K562 (cell line): ENCODE measurements at regions not wholly inside any gene's neighbourhood (a gene's known extent, or its start where the extent isn't known, plus 50 kb on each side); places are given as distances from the start of the nearest gene placed in this dataset.

Experiments
- ATAC-seq: fragments of 200-7000 bp; cut with Tn5 transposase; 3 replicates; pipeline ENCODE4 v1.9.1; 2020; ENCODE audit warnings: moderate library complexity
- BruUV-seq: library from RNA; stranded (reverse); fragments of 400-500 nt; replicated peaks from 2 replicates; lab custom pipeline; 2021; lab: Mats Ljungman, UMichigan
- CTCF ChIA-PET: fragments of 300-600 bp; formaldehyde crosslinking; extraction: SDS; loops from one replicate; lab custom pipeline; 2021; ENCODE audit warnings: low intra/inter-chr PET ratio; lab: Yijun Ruan, JAX
- POLR2A ChIA-PET: fragments of 300-600, 350-650 bp; sonication (Branson Sonifier 250); formaldehyde crosslinking; extraction: SDS; loops from one replicate; lab custom pipeline; 2021; ENCODE audit warnings: antibody characterized with exemption, inconsistent platforms; lab: Yijun Ruan, JAX
- DNase-seq, 4 experiments: peaks; one replicate each; pipeline versions ENCODE4 v3.0.0 to v3.0.0-alpha.2; 2011 to 2018; ENCODE audit warnings: low spot score in 3 of 4, mixed read lengths in 3 of 4; ENCODE audit errors: extremely low read depth in 1 of 4
- FAIRE-seq: peaks from 2 replicates; lab custom pipeline; 2011; peaks lifted over from hg19 to GRCh38; lab: Jason Lieb, UNC
- H2AFZ ChIP-seq: 2 replicates; pipeline ENCODE4 v1.6.0; 2011; ENCODE audit warnings: low read depth, low read length, control low read depth, inconsistent platforms
- H3K27ac ChIP-seq: fragments of 200-600 bp; 3 replicates; pipeline ENCODE4 v1.8.0; 2011; ENCODE audit warnings: low read depth, mild to moderate bottlenecking, control low read depth, inconsistent platforms, low read length, moderate library complexity, mixed read lengths; ENCODE audit errors: extremely low read depth
- H3K27me3 ChIP-seq, 2 experiments: fragments of 300-600 bp in 1 of 2; 2 replicates in 1 of 2; 3 replicates in 1 of 2; pipeline versions ENCODE4 v1.6.0 to v1.8.0; 2011; ENCODE audit warnings: inconsistent platforms in 2 of 2, low read length in 2 of 2, mild to moderate bottlenecking in 1 of 2, mixed read lengths in 1 of 2, moderate library complexity in 1 of 2; ENCODE audit not compliant: control insufficient read depth in 2 of 2, insufficient read depth in 2 of 2
- H3K36me3 ChIP-seq: fragments of 300-600 bp; 3 replicates; pipeline ENCODE4 v1.8.0; 2011; ENCODE audit warnings: mild to moderate bottlenecking, low read length, inconsistent platforms; ENCODE audit not compliant: control insufficient read depth, insufficient read depth
- H3K4me1 ChIP-seq, 2 experiments: fragments of 200-600 bp in 1 of 2; replicated peaks in 1 of 2; 2 replicates in 1 of 2; 3 replicates in 1 of 2; pipeline versions ENCODE4 v1.5.1 to v1.8.0; 2011; ENCODE audit warnings: inconsistent platforms in 2 of 2, low read length in 2 of 2, mild to moderate bottlenecking in 1 of 2, mixed read lengths in 1 of 2, moderate library complexity in 1 of 2; ENCODE audit not compliant: control insufficient read depth in 2 of 2, insufficient read depth in 2 of 2
- H3K4me2 ChIP-seq: 2 replicates; pipeline ENCODE4 v1.6.1; 2011; ENCODE audit warnings: low read length, control low read depth, inconsistent platforms, mixed read lengths; ENCODE audit not compliant: insufficient read depth
- H3K4me3 ChIP-seq: fragments of 200-600 bp; sonication (generic), shearing (Covaris generic); 2 replicates; pipeline ENCODE4 v1.5.1; 2016; ENCODE audit warnings: control low read depth, inconsistent platforms
- H3K79me2 ChIP-seq: fragments of 200-600 bp; 3 replicates; pipeline ENCODE4 v1.8.0; 2011; ENCODE audit warnings: low read length, inconsistent platforms; ENCODE audit not compliant: control insufficient read depth, insufficient read depth
- H3K9ac ChIP-seq, 2 experiments: 2 replicates each; pipeline versions ENCODE4 v1.6.0 to v1.6.1; 2011; ENCODE audit warnings: low read depth in 2 of 2, low read length in 2 of 2, control low read depth in 1 of 2, inconsistent platforms in 1 of 2, mild to moderate bottlenecking in 1 of 2, mixed read lengths in 1 of 2; ENCODE audit not compliant: insufficient read depth in 1 of 2
- H3K9me1 ChIP-seq: one replicate; pipeline ENCODE4 v1.6.0; 2011; ENCODE audit warnings: inconsistent platforms, mild to moderate bottlenecking, low read length, moderate library complexity; ENCODE audit not compliant: control insufficient read depth, insufficient read depth
- H3K9me3 ChIP-seq: replicated peaks from 2 replicates; pipeline ENCODE4 v1.5.1; 2011; ENCODE audit warnings: low read depth, low read length, inconsistent platforms; ENCODE audit not compliant: control insufficient read depth, insufficient read depth
- H4K20me1 ChIP-seq: replicated peaks from 2 replicates; pipeline ENCODE4 v1.6.1; 2011; ENCODE audit warnings: low read length, inconsistent platforms, mixed read lengths; ENCODE audit not compliant: control insufficient read depth, insufficient read depth
- BRF2 ChIP-seq: IDR thresholded peaks from 3 replicates; pipeline ENCODE4 v1.6.1; 2011; ENCODE audit warnings: borderline replicate concordance, mild to moderate bottlenecking; ENCODE audit not compliant: insufficient read length, insufficient read depth
- CUX1 ChIP-seq: fragments of 200-800 bp; sonication (Bioruptor generic); IDR thresholded peaks from 2 replicates; pipeline ENCODE4 v1.6.1; 2016; ENCODE audit warnings: missing genetic modification characterization, missing compliant biosample characterization
- POLR2A ChIP-seq: fragments of 450-650 bp; conservative IDR thresholded peaks from 2 replicates; pipeline ENCODE4 v1.6.1; 2016
- SMARCB1 ChIP-seq: IDR thresholded peaks from 2 replicates; pipeline ENCODE4 v1.6.1; 2011; ENCODE audit warnings: improper control_type of control experiment, low read depth; ENCODE audit not compliant: insufficient read length
- TGIF2 ChIP-seq: sonication (generic); formaldehyde crosslinking; IDR thresholded peaks from 2 replicates; pipeline ENCODE4 v1.8.1; 2022; ENCODE audit warnings: mild to moderate bottlenecking, missing genetic modification reagents, moderate library complexity
- U2AF1 ChIP-seq: fragments of 200-400 bp; formaldehyde crosslinking; optimal IDR thresholded peaks from 2 replicates; pipeline ENCODE3; 2017; ENCODE audit warnings: mild to moderate bottlenecking, low read depth, low read length, moderate library complexity
- ZNF592 ChIP-seq: fragments of 450-650 bp; IDR thresholded peaks from 2 replicates; pipeline ENCODE4 v1.6.1; 2017; ENCODE audit warnings: antibody characterized with exemption, mild to moderate bottlenecking
- in situ Hi-C: fragments of 300-500 bp; cut with MboI; formaldehyde crosslinking; loops from 4 replicates; pipeline ENCODE4 v1.15.0; 2018; ENCODE audit warnings: inconsistent platforms, mixed read lengths
- intact Hi-C: fragments of 100-400 bp; cut with micrococcal nuclease; formaldehyde crosslinking; loops from 2 replicates; pipeline ENCODE4 v1.14.2; 2022
- TF ChIP-seq, protein P1 (sequence below): fragments of 450-650 bp; IDR thresholded peaks from 2 replicates; pipeline ENCODE4 v1.6.1; 2016; ENCODE audit warnings: antibody characterized with exemption
- TF ChIP-seq, protein P2 (sequence below): fragments of 250-450 bp; sonication (Bioruptor Pico); IDR thresholded peaks from 2 replicates; pipeline ENCODE4 v1.8.0; 2022; ENCODE audit warnings: inconsistent platforms, mild to moderate bottlenecking, moderate library complexity, borderline replicate concordance

- no peak overlapping the region for H3K27ac ChIP-seq
- DNase-seq (no peak), FAIRE-seq (no peak), ATAC-seq (no peak)
- ChIA-PET POLR2A (no interaction called here), CTCF (no interaction called here)
- H3K4me3 ChIP-seq, result no peak overlapping the region
- intact Hi-C loops, result no loop called here
- no peak overlapping the region for H3K9ac ChIP-seq
- no peaks in the 10 kb centered on the region for H4K20me1 ChIP-seq
- BruUV-seq, result no TSS peak
- H3K9me3 ChIP-seq, result no peaks in the 10 kb centered on the region
- in situ Hi-C loops, result no loop called here
- H2AFZ ChIP-seq, result no peak overlapping the region
- H3K4me1 ChIP-seq, result no peaks in the 10 kb centered on the region
- H3K9me1 ChIP-seq, result no peaks in the 10 kb centered on the region
- no peaks in the 10 kb centered on the region for H3K36me3 ChIP-seq
- H3K79me2 ChIP-seq, result no peaks in the 10 kb centered on the region
- no peaks in the 10 kb centered on the region for H3K27me3 ChIP-seq
- no peak overlapping the region for H3K4me2 ChIP-seq
- TF ChIP-seq, protein P1, sequence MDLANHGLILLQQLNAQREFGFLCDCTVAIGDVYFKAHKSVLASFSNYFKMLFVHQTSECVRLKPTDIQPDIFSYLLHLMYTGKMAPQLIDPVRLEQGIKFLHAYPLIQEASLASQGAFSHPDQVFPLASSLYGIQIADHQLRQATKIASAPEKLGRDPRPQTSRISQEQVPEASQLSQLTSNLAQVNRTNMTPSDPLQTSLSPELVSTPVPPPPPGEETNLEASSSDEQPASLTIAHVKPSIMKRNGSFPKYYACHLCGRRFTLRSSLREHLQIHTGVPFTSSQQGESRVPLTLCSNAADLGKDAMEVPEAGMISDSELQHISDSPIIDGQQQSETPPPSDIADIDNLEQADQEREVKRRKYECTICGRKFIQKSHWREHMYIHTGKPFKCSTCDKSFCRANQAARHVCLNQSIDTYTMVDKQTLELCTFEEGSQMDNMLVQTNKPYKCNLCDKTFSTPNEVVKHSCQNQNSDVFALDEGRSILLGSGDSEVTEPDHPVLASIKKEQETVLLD, result no peak
- TF ChIP-seq BRF2, result no peak
- TF ChIP-seq U2AF1, result no peak
- TF ChIP-seq, protein P2, sequence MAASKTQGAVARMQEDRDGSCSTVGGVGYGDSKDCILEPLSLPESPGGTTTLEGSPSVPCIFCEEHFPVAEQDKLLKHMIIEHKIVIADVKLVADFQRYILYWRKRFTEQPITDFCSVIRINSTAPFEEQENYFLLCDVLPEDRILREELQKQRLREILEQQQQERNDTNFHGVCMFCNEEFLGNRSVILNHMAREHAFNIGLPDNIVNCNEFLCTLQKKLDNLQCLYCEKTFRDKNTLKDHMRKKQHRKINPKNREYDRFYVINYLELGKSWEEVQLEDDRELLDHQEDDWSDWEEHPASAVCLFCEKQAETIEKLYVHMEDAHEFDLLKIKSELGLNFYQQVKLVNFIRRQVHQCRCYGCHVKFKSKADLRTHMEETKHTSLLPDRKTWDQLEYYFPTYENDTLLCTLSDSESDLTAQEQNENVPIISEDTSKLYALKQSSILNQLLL (CRISPR knock-in tag), result no peak
- no peak for TF ChIP-seq SMARCB1
- no peak for TF ChIP-seq TGIF2 (CRISPR knock-in tag)
- TF ChIP-seq CUX1 (CRISPR knock-in tag), result no peak
- TF ChIP-seq POLR2A, result no peak
- no peak for TF ChIP-seq ZNF592
Measured at GRCh38 chr1:104760017-104760416, 1010.3 kb downstream of the AMY1C start.
